B cell (primary cell): ENCODE measurements at regions not wholly inside any gene's neighbourhood (a gene's known extent, or its start where the extent isn't known, plus 50 kb on each side); places are given as distances from the start of the nearest gene placed in this dataset.

Experiments used
- ATAC-seq: fragments of 200-7000 bp; cut with Tn5 transposase; one replicate; pipeline ENCODE4 v1.10.0; 2021; ENCODE audit warnings: low read depth, mild to moderate bottlenecking, moderate number of reproducible peaks, moderate library complexity
- CTCF ChIA-PET: fragments of 350-600 bp; sonication (Branson Sonifier 250); formaldehyde crosslinking; loops from one replicate; lab custom pipeline; 2021; ENCODE audit warnings: antibody characterized with exemption, inconsistent platforms; lab: Charles Lee
- POLR2A ChIA-PET: fragments of 350-600 bp; sonication (Branson Sonifier 250); formaldehyde crosslinking; loops from one replicate; lab custom pipeline; 2021; ENCODE audit warnings: antibody characterized with exemption; lab: Charles Lee
- DNase-seq: peaks from one replicate; pipeline ENCODE4 v3.0.0; 2013
- H2AFZ ChIP-seq: 2 replicates; pipeline ENCODE4 v1.6.1; 2012; ENCODE audit warnings: mild to moderate bottlenecking, low read depth, low read length; ENCODE audit not compliant: insufficient read depth, poor library complexity, severe bottlenecking
- H3K27ac ChIP-seq, 2 donors: 1 replicate in 1 of 2; 2 replicates in 1 of 2; pipeline ENCODE4 v1.5.1; 2012 to 2013; ENCODE audit warnings: low read length in 2 of 2, mild to moderate bottlenecking in 2 of 2, moderate library complexity in 1 of 2
- H3K27me3 ChIP-seq, 4 experiments: fragments of 200-600 bp in 1 of 4; sonication (generic) in 1 of 4; replicated peaks in 1 of 4; 1 replicate in 2 of 4; 2 replicates in 2 of 4; pipeline versions ENCODE4 v1.6.1 to v1.7.0; 2013 to 2016; ENCODE audit warnings: low read length in 3 of 4, mild to moderate bottlenecking in 2 of 4, mixed read lengths in 1 of 4, moderate library complexity in 1 of 4; ENCODE audit not compliant: insufficient read depth in 4 of 4, control insufficient read depth in 3 of 4; ENCODE audit errors: control extremely low read depth in 1 of 4
- H3K36me3 ChIP-seq, 2 experiments: replicated peaks in 1 of 2; 1 replicate in 1 of 2; 2 replicates in 1 of 2; pipeline versions ENCODE4 v1.6.1 to v1.7.1; 2013; ENCODE audit warnings: low read length in 1 of 2; ENCODE audit not compliant: insufficient read depth in 2 of 2, control insufficient read depth in 1 of 2; ENCODE audit errors: control extremely low read depth in 1 of 2, extremely low read depth in 1 of 2
- H3K4me1 ChIP-seq, 2 donors: fragments of 200-600 bp in 1 of 2; sonication (generic) in 1 of 2; 1 replicate in 1 of 2; 2 replicates in 1 of 2; pipeline versions ENCODE4 v1.5.1 to v1.6.1; 2013 to 2017; ENCODE audit warnings: low read length in 2 of 2; ENCODE audit not compliant: control insufficient read depth in 2 of 2, insufficient read depth in 2 of 2
- H3K4me2 ChIP-seq: replicated peaks from 2 replicates; pipeline ENCODE3; 2012; ENCODE audit warnings: mild to moderate bottlenecking, low read depth, low read length; ENCODE audit not compliant: poor library complexity, severe bottlenecking
- H3K4me3 ChIP-seq, 5 experiments: fragments of 200-600 bp in 1 of 5; sonication (generic) in 1 of 5; 1 replicate in 3 of 5; 2 replicates in 2 of 5; pipeline versions ENCODE4 v1.5.1 to v1.7.0; 2011 to 2016; ENCODE audit warnings: low read length in 4 of 5, mild to moderate bottlenecking in 4 of 5, low read depth in 2 of 5, control low read depth in 1 of 5, moderate library complexity in 1 of 5; ENCODE audit not compliant: insufficient read depth in 1 of 5; ENCODE audit errors: control extremely low read depth in 1 of 5, extremely low read depth in 1 of 5
- H3K79me2 ChIP-seq: fragments of 200-600 bp; sonication (generic); one replicate; pipeline ENCODE4 v1.6.0; 2016; ENCODE audit warnings: low read length; ENCODE audit not compliant: control insufficient read depth, insufficient read depth
- H3K9ac ChIP-seq: fragments of 200-600 bp; sonication (generic); 2 replicates; pipeline ENCODE4 v1.6.1; 2017; ENCODE audit warnings: mild to moderate bottlenecking, low read length, moderate library complexity
- H3K9me3 ChIP-seq, 3 donors: one replicate each; pipeline versions ENCODE4 v1.6.1 to v1.7.1; 2013; ENCODE audit warnings: low read length in 2 of 3; ENCODE audit not compliant: control insufficient read depth in 2 of 3, insufficient read depth in 1 of 3; ENCODE audit errors: control extremely low read depth in 1 of 3
- H4K20me1 ChIP-seq: 2 replicates; pipeline ENCODE4 v1.6.0; 2012; ENCODE audit warnings: mild to moderate bottlenecking, low read length; ENCODE audit not compliant: insufficient read depth, control insufficient read depth, poor library complexity, severe bottlenecking
- H3K27ac Mint-ChIP-seq: one replicate; pipeline ENCODE4 v1.8.0; 2021; ENCODE audit warnings: mixed read lengths
- H3K27me3 Mint-ChIP-seq: one replicate; pipeline ENCODE4 v1.8.0; 2021; ENCODE audit warnings: mixed read lengths
- H3K4me1 Mint-ChIP-seq: one replicate; pipeline ENCODE4 v1.8.0; 2021; ENCODE audit warnings: mixed read lengths
- H3K4me3 Mint-ChIP-seq: one replicate; pipeline ENCODE4 v1.8.0; 2021; ENCODE audit warnings: mixed read lengths
- H3K9me3 Mint-ChIP-seq: one replicate; pipeline ENCODE4 v1.8.0; 2022; ENCODE audit warnings: mixed read lengths; ENCODE audit not compliant: insufficient read depth
- CTCF ChIP-seq: fragments of 200-600 bp; IDR thresholded peaks from one replicate; pipeline ENCODE4 v1.8.0; 2022; ENCODE audit warnings: antibody characterized with exemption, mild to moderate bottlenecking
- EZH2 ChIP-seq: IDR thresholded peaks from 2 replicates; pipeline ENCODE4 v1.6.1; 2012; ENCODE audit warnings: borderline replicate concordance, low read depth, mild to moderate bottlenecking, moderate library complexity, low read length; ENCODE audit not compliant: insufficient read depth, poor library complexity, severe bottlenecking
- WGBS: methylation state at CpG from one replicate; pipeline ENCODE4 v1.1.5; 2013; ENCODE audit warnings: missing lambda C conversion rate; ENCODE audit not compliant: insufficient coverage; 5-methylcytosine and 5-hydroxymethylcytosine counted together
- intact Hi-C: fragments of 100-400 bp; cut with micrococcal nuclease; formaldehyde crosslinking; loops from one replicate; pipeline ENCODE4 v1.10.0; 2022

DNA sequence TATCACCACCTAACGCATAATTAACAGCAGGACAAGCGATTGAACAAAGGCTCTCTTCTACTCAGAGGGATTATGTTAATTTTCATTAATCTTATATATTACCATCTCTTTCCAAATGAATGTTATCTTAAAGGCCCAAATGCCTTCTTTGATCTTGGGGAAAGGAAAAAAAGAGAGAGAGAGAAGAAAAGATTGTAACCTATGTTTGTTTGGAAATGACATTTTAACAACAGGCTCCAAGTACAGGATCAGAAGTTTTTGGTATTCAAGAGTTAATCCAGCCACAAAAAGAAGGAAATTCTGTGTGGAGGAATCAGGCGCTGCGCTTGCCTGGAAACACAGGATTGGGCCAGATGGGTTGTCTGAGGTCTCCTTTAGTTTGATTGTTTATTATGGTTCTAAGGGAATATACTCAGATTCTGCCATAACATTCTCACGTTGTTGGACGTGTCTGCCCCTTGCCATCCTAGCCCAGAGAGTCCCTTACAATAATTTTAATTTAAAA lies 100.7 kb upstream of the STX18 start:
- Histone ChIP-seq H3K27me3 (no peaks in the 10 kb centered on the region), H3K27ac (no peak overlapping the region), H3K79me2 (no peaks in the 10 kb centered on the region), H3K4me2 (no peak overlapping the region), H3K4me1 (no peaks in the 10 kb centered on the region), H3K9ac (no peak overlapping the region), H3K4me3 (no peak overlapping the region), H3K9me3 (peaks cover 0 to 3% (median 0%) of the 10 kb centered on the region in 3 donors), H4K20me1 (no peaks in the 10 kb centered on the region), H2AFZ (no peak overlapping the region), H3K36me3 (no peaks in the 10 kb centered on the region)
- WGBS, result 95% methylated on average over 2 of the region's 6 CpGs
- Mint-ChIP-seq H3K27me3 (no peaks in the 10 kb centered on the region), H3K4me1 (no peaks in the 10 kb centered on the region), H3K9me3 (no peaks in the 10 kb centered on the region), H3K4me3 (no peak overlapping the region), H3K27ac (no peak overlapping the region)
- ATAC-seq (no peak), DNase-seq (no peak)
- CTCF ChIA-PET, result no interaction called here
- POLR2A ChIA-PET, result no interaction called here
- TF ChIP-seq CTCF (no peak), EZH2 (no peak)
- intact Hi-C loops, result no loop called here

DNA sequence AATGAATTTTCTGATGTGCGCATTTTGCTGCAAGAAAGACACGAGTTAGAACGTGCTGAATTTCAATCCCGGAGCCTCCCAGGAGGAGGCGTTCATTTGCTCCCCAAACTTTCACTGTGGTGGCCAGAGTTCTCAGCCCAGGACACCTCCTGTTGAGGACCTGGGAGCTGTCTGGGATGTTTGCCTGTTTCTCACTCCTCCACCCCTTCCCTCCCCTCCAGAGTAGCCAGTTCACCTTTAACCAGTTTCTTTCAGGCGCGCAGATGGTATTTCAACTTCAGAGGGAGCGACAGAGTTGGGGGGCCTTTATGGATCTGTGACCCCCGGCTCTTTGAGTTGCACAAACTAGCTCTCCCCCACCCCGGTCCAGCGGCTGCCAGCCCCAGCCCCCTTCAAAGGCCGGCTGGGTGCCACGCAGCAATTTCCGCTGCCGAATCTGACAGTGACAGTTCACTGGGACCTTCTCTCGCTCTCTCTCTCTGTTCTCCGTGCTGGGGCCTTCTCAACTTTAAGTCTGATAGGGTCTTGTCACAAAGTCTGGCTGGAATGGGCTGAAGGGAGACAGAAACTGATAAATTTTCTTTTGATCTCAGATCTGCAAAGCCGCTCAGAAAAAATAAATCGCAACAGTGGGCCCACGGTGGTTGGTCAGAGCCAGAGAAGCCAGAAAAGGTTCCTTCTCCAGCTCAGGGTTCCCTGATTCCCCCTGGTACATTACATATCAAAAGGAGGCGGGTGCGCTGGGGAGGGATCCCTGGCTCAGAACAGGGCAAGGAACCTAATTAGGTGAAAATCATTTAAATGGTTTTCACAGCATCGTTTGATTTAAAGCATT lies 100.0 kb upstream of the STX18 start:
- H3K4me1 ChIP-seq, result no peaks in the 10 kb centered on the region
- TF ChIP-seq CTCF (no peak), EZH2 (no peak)
- H3K9me3 Mint-ChIP-seq, result no peaks in the 10 kb centered on the region
- no peaks in the 10 kb centered on the region for H3K79me2 ChIP-seq
- no peaks in the 10 kb centered on the region for H3K36me3 ChIP-seq
- no peak overlapping the region for H3K27ac ChIP-seq
- H3K4me3 Mint-ChIP-seq, result no peak overlapping the region
- intact Hi-C loops, result no loop called here
- WGBS, result 89% methylated on average over 18 of the region's 23 CpGs
- H3K27ac Mint-ChIP-seq, result no peak overlapping the region
- no peak overlapping the region for H3K4me2 ChIP-seq
- ATAC-seq (no peak), DNase-seq (no peak)
- no peak overlapping the region for H3K4me3 ChIP-seq
- no peaks in the 10 kb centered on the region for H3K27me3 Mint-ChIP-seq
- ChIA-PET CTCF (no interaction called here), POLR2A (no interaction called here)
- H4K20me1 ChIP-seq, result no peaks in the 10 kb centered on the region
- H3K9me3 ChIP-seq, result peaks cover 0 to 3% (median 0%) of the 10 kb centered on the region in 3 donors
- H2AFZ ChIP-seq, result no peak overlapping the region
- no peak overlapping the region for H3K9ac ChIP-seq
- no peaks in the 10 kb centered on the region for H3K27me3 ChIP-seq
- no peaks in the 10 kb centered on the region for H3K4me1 Mint-ChIP-seq
